Mucosa of descending colon (tissue), 3 donors: ENCODE measurements at regions not wholly inside any gene's neighbourhood (a gene's known extent, or its start where the extent isn't known, plus 50 kb on each side); places are given as distances from the start of the nearest gene placed in this dataset.
A peak's percentile ranks its signal among the peaks of the same experiment; 100 is the strongest.

Experiments
- ATAC-seq: fragments of 200-7000 bp; cut with Tn5 transposase; one replicate; pipeline ENCODE4 v1.9.1; 2020; ENCODE audit warnings: mild to moderate bottlenecking, moderate library complexity
- DNase-seq, 3 donors: peaks; one replicate each; pipeline ENCODE4 v3.0.0-alpha.2; 2020
- H3K36me3 ChIP-seq: fragments of 200-600 bp; one replicate; pipeline ENCODE4 v1.8.0; 2021; ENCODE audit warnings: low read depth, mild to moderate bottlenecking
- H3K4me1 ChIP-seq: fragments of 200-600 bp; one replicate; pipeline ENCODE4 v1.8.0; 2021; ENCODE audit warnings: low read depth, mild to moderate bottlenecking
- H3K4me3 ChIP-seq: fragments of 200-600 bp; one replicate; pipeline ENCODE4 v1.8.0; 2021; ENCODE audit warnings: mild to moderate bottlenecking
- H3K9me3 ChIP-seq: fragments of 200-600 bp; one replicate; pipeline ENCODE4 v1.8.0; 2021; ENCODE audit warnings: mild to moderate bottlenecking
- intact Hi-C, 2 donors: fragments of 100-400 bp; cut with DNase I in 1 of 2; cut with micrococcal nuclease in 1 of 2; formaldehyde crosslinking; loops; one replicate each; pipeline versions ENCODE4 v1.11.0 to v1.11.1; 2022; cut with DNase I, micrococcal nuclease
- TF ChIP-seq, protein P1 (sequence below): fragments of 200-600 bp; IDR thresholded peaks from one replicate; pipeline ENCODE4 v1.8.0; 2022; ENCODE audit warnings: antibody characterized with exemption, mild to moderate bottlenecking
- donor health status: DM: no; HTN: no; CAD: no; lungs with moderate emphysema.
- donor health status: DM: no; HTN: no; CAD: no.
- donor health status: DM: no; HTN: yes; CAD: no.

GRCh38 chr14:31943861-31944255 is 133.2 kb upstream of the ARHGAP5 start:
- H3K36me3 ChIP-seq: no peaks in the 10 kb centered on the region
- H3K4me1 ChIP-seq: peaks cover 18% of the 10 kb centered on the region
- DNase-seq (peak in 2 of 3 donors; percentile 48 to 55), ATAC-seq (no peak)
- no peak overlapping the region for H3K4me3 ChIP-seq
- no peaks in the 10 kb centered on the region for H3K9me3 ChIP-seq
- intact Hi-C loops: loop anchor here in 1 of 2 donors (10.0 kb wide), 1 partner anchor 131 kb away; the partner anchor contains the start of gene ARHGAP5
- TF ChIP-seq, protein P1, sequence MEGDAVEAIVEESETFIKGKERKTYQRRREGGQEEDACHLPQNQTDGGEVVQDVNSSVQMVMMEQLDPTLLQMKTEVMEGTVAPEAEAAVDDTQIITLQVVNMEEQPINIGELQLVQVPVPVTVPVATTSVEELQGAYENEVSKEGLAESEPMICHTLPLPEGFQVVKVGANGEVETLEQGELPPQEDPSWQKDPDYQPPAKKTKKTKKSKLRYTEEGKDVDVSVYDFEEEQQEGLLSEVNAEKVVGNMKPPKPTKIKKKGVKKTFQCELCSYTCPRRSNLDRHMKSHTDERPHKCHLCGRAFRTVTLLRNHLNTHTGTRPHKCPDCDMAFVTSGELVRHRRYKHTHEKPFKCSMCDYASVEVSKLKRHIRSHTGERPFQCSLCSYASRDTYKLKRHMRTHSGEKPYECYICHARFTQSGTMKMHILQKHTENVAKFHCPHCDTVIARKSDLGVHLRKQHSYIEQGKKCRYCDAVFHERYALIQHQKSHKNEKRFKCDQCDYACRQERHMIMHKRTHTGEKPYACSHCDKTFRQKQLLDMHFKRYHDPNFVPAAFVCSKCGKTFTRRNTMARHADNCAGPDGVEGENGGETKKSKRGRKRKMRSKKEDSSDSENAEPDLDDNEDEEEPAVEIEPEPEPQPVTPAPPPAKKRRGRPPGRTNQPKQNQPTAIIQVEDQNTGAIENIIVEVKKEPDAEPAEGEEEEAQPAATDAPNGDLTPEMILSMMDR: no peak

- no peak overlapping the region for H3K4me3 ChIP-seq
- no peaks in the 10 kb centered on the region for H3K36me3 ChIP-seq
- peak; percentile 82 to 95 (median 88) for DNase-seq
- intact Hi-C loops: loop anchor here in 1 of 2 donors (10.0 kb wide), 1 partner anchor 130 kb away; the partner anchor contains the start of gene ARHGAP5
- peak; percentile 91 for ATAC-seq
- TF ChIP-seq, protein P1: no peak
- H3K9me3 ChIP-seq: no peaks in the 10 kb centered on the region
- H3K4me1 ChIP-seq: peaks cover 18% of the 10 kb centered on the region
Observed at GRCh38 chr14:31944256-31945073, 132.6 kb upstream of the ARHGAP5 start.

GRCh38 chr14:31945074-31945613 is 132.0 kb upstream of the ARHGAP5 start:
- DNase-seq (peak; percentile 65 to 73 (median 69)), ATAC-seq (peak; percentile 81)
- peaks cover 18% of the 10 kb centered on the region for H3K4me1 ChIP-seq
- no peaks in the 10 kb centered on the region for H3K36me3 ChIP-seq
- no peaks in the 10 kb centered on the region for H3K9me3 ChIP-seq
- TF ChIP-seq, protein P1: no peak
- intact Hi-C loops: loop anchor here in 1 of 2 donors (10.0 kb wide), 1 partner anchor 130 kb away; the partner anchor contains the start of gene ARHGAP5
- H3K4me3 ChIP-seq: no peak overlapping the region

DNA sequence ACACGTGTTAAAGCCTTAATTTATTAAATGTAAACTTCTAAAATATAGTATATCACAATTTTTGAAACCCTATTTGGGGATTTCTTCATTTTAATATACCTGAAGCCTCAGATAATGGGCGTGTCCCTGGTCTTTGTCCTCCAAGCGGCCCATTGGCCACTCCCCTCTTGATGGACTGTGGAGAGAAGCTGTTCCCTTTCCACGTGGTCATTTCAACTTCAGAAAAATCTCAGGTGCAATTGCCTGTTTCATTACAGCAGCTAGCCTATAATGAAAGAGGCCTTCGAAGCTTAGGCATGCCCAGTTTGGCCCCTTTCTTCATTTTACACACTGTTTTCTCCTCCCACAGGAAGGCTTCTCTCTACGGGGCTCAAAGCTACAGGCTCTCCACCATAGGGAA is 131.4 kb upstream of the ARHGAP5 start:
- TF ChIP-seq, protein P1: no peak
- H3K9me3 ChIP-seq: no peaks in the 10 kb centered on the region
- DNase-seq (peak in 2 of 3 donors; percentile 54 to 68), ATAC-seq (peak; percentile 49)
- H3K4me3 ChIP-seq: no peak overlapping the region
- H3K36me3 ChIP-seq: no peaks in the 10 kb centered on the region
- peaks cover 21% of the 10 kb centered on the region for H3K4me1 ChIP-seq
- intact Hi-C loops: loop anchor here in 1 of 2 donors (10.0 kb wide), 1 partner anchor 129 kb away; the partner anchor contains the start of gene ARHGAP5

DNA sequence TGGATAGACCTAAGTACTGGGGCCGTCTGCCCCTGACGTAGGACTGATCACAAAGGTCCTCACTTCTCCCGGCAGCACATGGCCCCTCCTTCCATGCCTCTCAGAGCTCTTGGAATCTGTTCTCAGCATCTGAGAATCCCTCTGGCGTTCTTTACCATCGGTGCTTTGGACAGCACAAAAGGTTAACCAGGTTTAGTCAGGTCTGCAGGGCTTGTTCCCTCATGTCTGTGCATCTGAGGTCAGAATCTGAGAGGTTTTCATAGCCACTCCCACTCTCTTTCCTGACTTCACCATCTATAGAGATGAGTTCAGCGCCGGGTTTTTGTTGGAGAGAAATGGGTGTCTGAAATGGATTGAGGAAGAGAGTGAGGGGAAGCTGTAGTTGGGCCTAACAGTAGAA is 130.0 kb upstream of the ARHGAP5 start:
- intact Hi-C loops: loop anchor here in 1 of 2 donors (10.0 kb wide), 1 partner anchor 128 kb away; the partner anchor contains the start of gene ARHGAP5
- H3K4me3 ChIP-seq: no peak overlapping the region
- TF ChIP-seq, protein P1: no peak
- no peaks in the 10 kb centered on the region for H3K9me3 ChIP-seq
- DNase-seq: no peak
- H3K4me1 ChIP-seq: peaks cover 27% of the 10 kb centered on the region
- H3K36me3 ChIP-seq: no peaks in the 10 kb centered on the region
- no peak for ATAC-seq
